Activated effector memory CD4-positive, alpha-beta T cell treated with Interleukin-2 at 50 U/mL for 16 hours (primary cell): ENCODE measurements at regions not wholly inside any gene's neighbourhood (a gene's known extent, or its start where the extent isn't known, plus 50 kb on each side); places are given as distances from the start of the nearest gene placed in this dataset.
A peak's percentile ranks its signal among the peaks of the same experiment; 100 is the strongest.

Experiments used
- DNase-seq: peaks from one replicate; pipeline ENCODE4 v3.0.0-alpha.2; 2020

- peak; percentile 1 for DNase-seq
Observed at GRCh38 chr2:71277536-71278103, 50.7 kb upstream of the PAIP2B start.

GRCh38 chr2:71277147-71277475 lies 50.2 kb upstream of the PAIP2B start:
- DNase-seq, result no peak

- DNase-seq, result peak; percentile 79
Observed at GRCh38 chr2:71276311-71277146, 49.6 kb upstream of the PAIP2B start.
